Activated CD4-positive, alpha-beta T cell treated with anti-CD3 and anti-CD28 coated beads, Interleukin-2, Interleukin-4, amounts not matched to agents 100 ng/mL and 50 ng/mL, durations not matched to agents 16 hours and 8 hours (primary cell): ENCODE measurements at regions not wholly inside any gene's neighbourhood (a gene's known extent, or its start where the extent isn't known, plus 50 kb on each side); places are given as distances from the start of the nearest gene placed in this dataset.
"Not testable (repeated sequence)": the region's sequence is repeated elsewhere in the genome, so short reads cannot be mapped to it uniquely, and the experiment has no call there.

Experiments used
- DNase-seq: peaks from one replicate; pipeline ENCODE4 v3.0.0-alpha.2; 2020; ENCODE audit warnings: low spot score

GRCh38 chr12:126447346-126447745 is 1382.1 kb downstream of the AACS start:
- no peak for DNase-seq

GRCh38 chr12:126451809-126452208 is 1386.6 kb downstream of the AACS start:
- no peak for DNase-seq

- DNase-seq, result not testable (repeated sequence)
Observed at GRCh38 chr12:126452686-126453085, 1387.5 kb downstream of the AACS start.

- DNase-seq, result no peak
Observed at GRCh38 chr12:126454581-126454980, 1389.3 kb downstream of the AACS start.

- no peak for DNase-seq
Observed at GRCh38 chr12:126457776-126458175, 1392.5 kb downstream of the AACS start.

GRCh38 chr12:126464153-126464552 is 1398.9 kb downstream of the AACS start:
- no peak for DNase-seq

- DNase-seq, result no peak
Observed at GRCh38 chr12:126469211-126469610, 1404.0 kb downstream of the AACS start.

GRCh38 chr12:126474703-126475102 is 1409.5 kb downstream of the AACS start:
- DNase-seq, result no peak

GRCh38 chr12:126480451-126480850 is 1415.2 kb downstream of the AACS start:
- no peak for DNase-seq

GRCh38 chr12:126481688-126482087 is 1416.5 kb downstream of the AACS start:
- no peak for DNase-seq

- no peak for DNase-seq
Observed at GRCh38 chr12:126482238-126482889, 1417.1 kb downstream of the AACS start.

GRCh38 chr12:126483145-126484068 is 1418.2 kb downstream of the AACS start:
- DNase-seq, result peak; percentile 28

- DNase-seq, result no peak
Observed at GRCh38 chr12:126487431-126487980, 1422.3 kb downstream of the AACS start.

- DNase-seq, result no peak
Observed at GRCh38 chr12:126488806-126489205, 1423.6 kb downstream of the AACS start.

- no peak for DNase-seq
Observed at GRCh38 chr12:126492181-126492580, 1426.9 kb downstream of the AACS start.

- DNase-seq, result no peak
Observed at GRCh38 chr12:126493366-126494108, 1428.3 kb downstream of the AACS start.

- no peak for DNase-seq
Observed at GRCh38 chr12:126496201-126496600, 1431.0 kb downstream of the AACS start.

GRCh38 chr12:126506426-126507182 is 1441.4 kb downstream of the AACS start:
- DNase-seq, result peak; percentile 11

GRCh38 chr12:126507231-126507630 is 1442.0 kb downstream of the AACS start:
- no peak for DNase-seq

- no peak for DNase-seq
Observed at GRCh38 chr12:126509572-126509971, 1444.3 kb downstream of the AACS start.

- no peak for DNase-seq
Observed at GRCh38 chr12:126510630-126511029, 1445.4 kb downstream of the AACS start.
